Dermis blood vessel endothelial cell (primary cell): ENCODE measurements at regions not wholly inside any gene's neighbourhood (a gene's known extent, or its start where the extent isn't known, plus 50 kb on each side); places are given as distances from the start of the nearest gene placed in this dataset.

ENCODE experiments used
- DNase-seq: peaks from one replicate; pipeline ENCODE4 v3.0.0; 2010

- no peak for DNase-seq
Observed at GRCh38 chrX:10819973-10820372, 199.6 kb upstream of the MID1 start.

GRCh38 chrX:10821293-10821692, 200.9 kb upstream of the MID1 start:
- DNase-seq, result no peak

GRCh38 chrX:10828036-10828435, 207.7 kb upstream of the MID1 start:
- no peak for DNase-seq

- no peak for DNase-seq
Observed at GRCh38 chrX:10828640-10829039, 208.3 kb upstream of the MID1 start.

GRCh38 chrX:10831716-10832502, 211.5 kb upstream of the MID1 start:
- DNase-seq, result no peak

GRCh38 chrX:10833299-10834169, 213.1 kb upstream of the MID1 start:
- DNase-seq, result peak; percentile 0

GRCh38 chrX:10841579-10841978, 221.2 kb upstream of the MID1 start:
- DNase-seq, result no peak

- no peak for DNase-seq
Observed at GRCh38 chrX:10842646-10843045, 222.3 kb upstream of the MID1 start.

GRCh38 chrX:10847333-10847732, 226.9 kb upstream of the MID1 start:
- no peak for DNase-seq

GRCh38 chrX:10851809-10852208, 231.4 kb upstream of the MID1 start:
- DNase-seq, result no peak

- no peak for DNase-seq
Observed at GRCh38 chrX:10854594-10854993, 234.2 kb upstream of the MID1 start.

GRCh38 chrX:10855845-10856244, 235.5 kb upstream of the MID1 start:
- no peak for DNase-seq

GRCh38 chrX:10856797-10857196, 236.4 kb upstream of the MID1 start:
- DNase-seq, result no peak

GRCh38 chrX:10859353-10859752, 239.0 kb upstream of the MID1 start:
- peak; percentile 10 for DNase-seq

GRCh38 chrX:10875995-10876394, 235.1 kb upstream of the HCCS start:
- DNase-seq, result no peak

GRCh38 chrX:10882484-10882883, 228.6 kb upstream of the HCCS start:
- no peak for DNase-seq

- DNase-seq, result no peak
Observed at GRCh38 chrX:10884246-10884645, 226.9 kb upstream of the HCCS start.

GRCh38 chrX:10892621-10893225, 218.4 kb upstream of the HCCS start:
- no peak for DNase-seq

GRCh38 chrX:10893366-10893765, 217.8 kb upstream of the HCCS start:
- DNase-seq, result no peak

GRCh38 chrX:10893976-10894375, 217.2 kb upstream of the HCCS start:
- DNase-seq, result no peak

- DNase-seq, result no peak
Observed at GRCh38 chrX:10897768-10898167, 213.4 kb upstream of the HCCS start.

GRCh38 chrX:10900585-10901289, 210.4 kb upstream of the HCCS start:
- DNase-seq, result peak; percentile 62

GRCh38 chrX:10901290-10901633, 209.9 kb upstream of the HCCS start:
- DNase-seq, result no peak
